Activated T-helper 1 cell treated with anti-CD3 and anti-CD28 coated beads, Interleukin-2, amount 50 U/mL, for 16 hours (primary cell): ENCODE measurements at regions not wholly inside any gene's neighbourhood (a gene's known extent, or its start where the extent isn't known, plus 50 kb on each side); places are given as distances from the start of the nearest gene placed in this dataset.
"Not testable (repeated sequence)": the region's sequence is repeated elsewhere in the genome, so short reads cannot be mapped to it uniquely, and the experiment has no call there.

Experiments
- DNase-seq, 2 donors: peaks; one replicate each; pipeline ENCODE4 v3.0.0-alpha.2; 2020; ENCODE audit warnings: low read depth in 1 of 2, low spot score in 1 of 2

GRCh38 chr2:193142467-193142866, 947.7 kb upstream of the TMEFF2 start:
- not testable (repeated sequence) for DNase-seq

- no peak for DNase-seq
Observed at GRCh38 chr2:193141998-193142397, 947.3 kb upstream of the TMEFF2 start.

DNA sequence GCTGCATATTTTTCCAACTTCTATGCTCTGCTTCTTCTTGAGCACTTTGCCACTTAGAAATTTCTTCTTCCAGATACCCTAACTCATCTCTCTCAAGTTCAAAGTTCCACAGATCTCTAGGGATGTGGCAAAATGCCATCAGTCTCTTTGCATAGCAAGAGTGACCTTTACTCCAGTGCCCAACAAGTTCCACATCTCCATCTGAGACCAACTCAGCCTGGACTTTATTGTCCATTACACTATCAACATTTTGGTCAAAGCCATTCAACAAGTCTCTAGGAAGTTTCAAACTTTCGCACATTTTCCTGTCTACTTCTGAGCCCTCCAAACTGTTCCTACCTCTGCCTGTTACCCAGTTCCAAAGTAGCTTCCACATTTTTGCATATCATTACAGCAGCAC, 946.2 kb upstream of the TMEFF2 start:
- not testable (repeated sequence) for DNase-seq

DNA sequence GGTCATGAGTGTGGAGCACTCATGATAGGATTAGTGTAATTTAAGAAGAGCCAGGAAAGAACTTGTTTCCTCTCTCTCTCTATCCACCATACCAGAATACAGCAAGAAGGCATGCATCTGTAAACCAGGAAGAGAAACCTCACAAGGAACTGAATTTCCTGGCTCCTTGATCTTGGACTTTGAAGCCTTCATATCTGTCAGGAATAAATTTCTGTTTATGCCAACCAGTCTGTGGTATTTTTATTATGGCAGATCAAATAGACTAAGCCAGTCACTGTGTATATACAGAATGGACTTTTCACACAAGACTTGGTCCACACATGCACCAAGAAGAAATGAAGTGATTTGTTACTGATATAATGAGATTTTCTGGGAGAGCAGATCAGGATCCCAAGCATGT, 930.1 kb upstream of the TMEFF2 start:
- no peak for DNase-seq

GRCh38 chr2:193114827-193115226, 920.1 kb upstream of the TMEFF2 start:
- DNase-seq: no peak

GRCh38 chr2:193112986-193113385, 918.3 kb upstream of the TMEFF2 start:
- DNase-seq: no peak

- no peak for DNase-seq
Observed at GRCh38 chr2:193103064-193103463, 908.3 kb upstream of the TMEFF2 start.

DNA sequence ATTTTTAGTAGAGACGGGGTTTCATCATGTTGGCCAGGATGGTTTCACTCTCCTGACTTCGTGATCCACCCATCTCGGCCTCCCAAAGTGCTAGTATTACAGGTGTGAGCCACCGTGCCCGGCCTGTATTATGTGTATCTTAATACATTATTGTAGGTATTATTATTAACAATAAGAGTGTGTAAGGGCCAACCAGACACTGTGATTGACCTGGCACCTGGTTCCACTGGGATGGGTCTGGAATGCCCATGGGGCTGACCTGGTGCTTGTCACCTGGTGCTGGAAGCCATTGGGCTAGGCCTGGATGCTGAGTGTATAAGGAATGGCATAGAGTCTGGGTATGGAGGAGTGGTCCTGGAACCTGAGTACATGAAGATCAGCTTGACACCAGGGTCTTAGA, 906.9 kb upstream of the TMEFF2 start:
- no peak for DNase-seq

GRCh38 chr2:193088026-193088425, 893.3 kb upstream of the TMEFF2 start:
- no peak for DNase-seq

GRCh38 chr2:193076995-193077394, 882.3 kb upstream of the TMEFF2 start:
- DNase-seq: no peak

DNA sequence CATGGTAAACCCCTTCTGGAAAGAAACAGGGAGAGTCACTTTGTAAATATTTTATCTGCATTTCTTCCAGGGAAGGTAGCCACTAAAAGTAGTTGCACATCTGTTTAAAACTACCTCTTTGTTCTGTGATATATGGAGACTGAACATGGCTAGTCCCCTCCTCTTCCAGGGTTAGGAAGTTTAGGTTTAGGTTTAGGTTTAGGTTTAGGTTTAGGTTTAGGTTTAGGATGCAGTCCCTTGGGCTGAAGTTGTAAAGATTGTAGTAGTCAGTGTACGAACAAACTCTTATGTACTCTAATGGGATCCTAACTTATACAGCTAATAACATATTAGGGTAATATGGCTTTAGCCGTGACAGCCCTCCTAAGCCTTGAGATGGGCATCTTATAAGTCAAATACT, 880.2 kb upstream of the TMEFF2 start:
- no peak for DNase-seq

- DNase-seq: no peak
Observed at GRCh38 chr2:193072647-193073046, 877.9 kb upstream of the TMEFF2 start.

GRCh38 chr2:193025556-193025955, 830.8 kb upstream of the TMEFF2 start:
- not testable (repeated sequence) for DNase-seq

- no peak for DNase-seq
Observed at GRCh38 chr2:193024791-193025190, 830.1 kb upstream of the TMEFF2 start.

DNA sequence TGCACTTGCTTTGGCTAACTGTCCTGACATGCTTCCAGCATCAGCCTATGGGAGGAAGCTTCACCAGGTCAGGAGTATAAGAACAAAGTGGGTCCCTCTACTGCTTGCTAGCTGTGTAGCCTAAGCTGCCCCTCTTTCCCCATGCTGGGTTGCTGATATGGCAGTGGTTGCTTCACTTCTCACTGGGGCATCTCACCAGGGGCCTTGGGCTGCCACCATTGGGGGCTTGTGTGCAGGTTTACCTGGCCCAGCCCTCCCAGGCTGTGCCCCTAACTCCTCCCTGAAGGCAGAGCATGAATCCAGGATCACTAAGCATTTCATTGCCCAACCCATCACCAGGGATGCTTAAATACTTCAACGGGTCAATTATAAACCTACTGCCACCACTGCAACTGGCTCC, 817.1 kb upstream of the TMEFF2 start:
- DNase-seq: no peak

- DNase-seq: no peak
Observed at GRCh38 chr2:192993059-192993458, 798.3 kb upstream of the TMEFF2 start.

DNA sequence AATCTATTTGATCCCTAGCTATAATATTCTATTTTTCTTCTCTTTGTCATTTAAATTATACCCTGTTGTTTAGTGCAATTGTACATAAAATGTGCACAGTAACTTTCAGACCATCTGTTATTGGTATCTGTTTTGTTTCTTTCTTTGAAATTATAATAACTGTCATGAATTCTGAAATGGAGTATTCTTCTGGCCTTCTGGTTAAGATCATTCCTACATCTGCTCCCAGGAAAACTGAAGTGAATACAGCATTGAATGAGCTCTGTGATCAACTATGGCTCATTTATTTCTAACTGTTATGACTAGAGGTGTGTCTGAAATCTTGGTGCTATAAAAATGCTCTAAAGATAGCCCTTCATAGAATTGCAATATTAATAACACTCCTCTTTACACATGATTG, 788.4 kb upstream of the TMEFF2 start:
- no peak for DNase-seq

GRCh38 chr2:192978395-192978794, 783.7 kb upstream of the TMEFF2 start:
- no peak for DNase-seq

- DNase-seq: no peak
Observed at GRCh38 chr2:192971981-192972380, 777.2 kb upstream of the TMEFF2 start.

- no peak for DNase-seq
Observed at GRCh38 chr2:192969055-192969454, 774.3 kb upstream of the TMEFF2 start.

DNA sequence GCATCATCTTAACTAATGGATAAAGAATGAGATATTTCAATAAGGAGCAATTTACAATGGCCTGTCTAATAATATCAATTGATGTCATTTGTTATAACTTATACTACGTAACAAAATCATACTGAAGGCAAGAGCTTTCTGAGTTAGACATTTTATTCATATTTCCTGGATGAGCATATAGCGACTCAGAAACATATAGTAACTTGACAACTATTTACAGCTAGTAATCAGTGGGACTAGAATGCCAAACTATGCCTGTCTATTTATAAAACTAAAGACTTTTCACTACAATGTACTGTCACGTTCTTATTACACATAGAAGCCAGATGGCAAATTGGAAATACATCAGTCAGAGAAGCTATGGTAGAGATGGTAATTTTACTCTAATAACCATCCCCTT, 766.2 kb upstream of the TMEFF2 start:
- no peak for DNase-seq

DNA sequence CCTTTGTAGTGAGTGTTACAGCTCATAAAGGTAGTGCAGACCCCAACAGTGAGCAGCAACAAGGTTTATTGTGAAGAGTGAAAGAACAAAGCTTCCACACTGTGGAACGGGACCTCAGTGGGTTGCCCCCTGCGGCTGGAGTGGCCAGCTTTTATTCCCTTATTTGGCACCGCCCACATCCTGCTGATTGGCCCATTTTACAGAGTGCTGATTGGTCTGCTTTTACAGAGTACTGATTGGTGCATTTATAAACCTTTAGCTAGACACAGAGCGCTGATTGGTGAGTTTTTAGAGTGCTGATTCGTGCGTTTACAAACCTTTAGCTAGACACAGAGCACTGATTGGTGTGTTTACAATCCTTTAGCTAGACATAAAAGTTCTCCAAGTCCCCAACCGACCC, 763.9 kb upstream of the TMEFF2 start:
- DNase-seq: not testable (repeated sequence)

- no peak for DNase-seq
Observed at GRCh38 chr2:192957425-192957824, 762.7 kb upstream of the TMEFF2 start.

GRCh38 chr2:192953116-192953515, 758.4 kb upstream of the TMEFF2 start:
- DNase-seq: no peak
